IMR-90 (cell line): ENCODE measurements at regions not wholly inside any gene's neighbourhood (a gene's known extent, or its start where the extent isn't known, plus 50 kb on each side); places are given as distances from the start of the nearest gene placed in this dataset.
A peak's percentile ranks its signal among the peaks of the same experiment; 100 is the strongest.

Experiments used
- ATAC-seq: fragments of 200-7000 bp; cut with Tn5 transposase; 2 replicates; pipeline ENCODE4 v1.9.1; 2020; ENCODE audit warnings: low read depth, mild to moderate bottlenecking, moderate library complexity
- BruUV-seq: library from RNA; stranded (reverse); fragments of 400-500 nt; replicated peaks from 2 replicates; lab custom pipeline; 2021; lab: Mats Ljungman, UMichigan
- CTCF ChIA-PET: fragments of 300-600 bp; formaldehyde crosslinking; extraction: SDS; loops from one replicate; lab custom pipeline; 2021; ENCODE audit warnings: antibody characterized with exemption; lab: Yijun Ruan, JAX
- POLR2A ChIA-PET: fragments of 300-600 bp; sonication (Branson Sonifier 250); formaldehyde crosslinking; loops from one replicate; lab custom pipeline; 2022; ENCODE audit warnings: antibody characterized with exemption; ENCODE audit not compliant: unreplicated experiment; lab: Charles Lee
- DNase-seq: peaks from one replicate; pipeline ENCODE4 v3.0.0; 2013
- H2AFZ ChIP-seq: replicated peaks from 2 replicates; pipeline ENCODE3; 2013; ENCODE audit warnings: low read length, mild to moderate bottlenecking; ENCODE audit not compliant: poor library complexity
- H2AK5ac ChIP-seq: 2 replicates; pipeline ENCODE4 v1.6.1; 2013; ENCODE audit warnings: low read depth, low read length, inconsistent platforms
- H2AK9ac ChIP-seq: replicated peaks from 2 replicates; pipeline ENCODE3; 2013; ENCODE audit warnings: mild to moderate bottlenecking, low read depth, low read length, moderate library complexity; ENCODE audit not compliant: poor library complexity
- H2BK120ac ChIP-seq: 2 replicates; pipeline ENCODE4 v1.6.1; 2013; ENCODE audit warnings: low read depth, low read length, inconsistent platforms
- H2BK15ac ChIP-seq: 3 replicates; pipeline ENCODE4 v1.6.1; 2013; ENCODE audit warnings: low read depth, low read length, inconsistent platforms
- H2BK20ac ChIP-seq: 2 replicates; pipeline ENCODE4 v1.6.1; 2013; ENCODE audit warnings: low read depth, mild to moderate bottlenecking, inconsistent platforms, low read length, moderate library complexity
- H2BK5ac ChIP-seq: 2 replicates; pipeline ENCODE4 v1.6.1; 2013; ENCODE audit warnings: mild to moderate bottlenecking, low read depth, low read length, inconsistent platforms; ENCODE audit not compliant: poor library complexity, severe bottlenecking
- H3K14ac ChIP-seq: replicated peaks from 2 replicates; pipeline ENCODE4 v1.6.1; 2013; ENCODE audit warnings: low read depth, low read length, inconsistent platforms
- H3K18ac ChIP-seq: 2 replicates; pipeline ENCODE4 v1.6.1; 2013; ENCODE audit warnings: low read depth, low read length, control low read depth
- H3K23ac ChIP-seq: 2 replicates; pipeline ENCODE4 v1.6.1; 2013; ENCODE audit warnings: low read depth, low read length, inconsistent platforms
- H3K27ac ChIP-seq: 2 replicates; pipeline ENCODE4 v1.5.1; 2013; ENCODE audit warnings: mild to moderate bottlenecking, control low read depth, low read length; ENCODE audit not compliant: insufficient read depth
- H3K27me3 ChIP-seq: 2 replicates; pipeline ENCODE4 v1.6.1; 2013; ENCODE audit warnings: low read length; ENCODE audit not compliant: control insufficient read depth, insufficient read depth
- H3K36me3 ChIP-seq: 2 replicates; pipeline ENCODE4 v1.6.1; 2013; ENCODE audit warnings: low read length, mixed read lengths; ENCODE audit not compliant: control insufficient read depth, insufficient read depth
- H3K4ac ChIP-seq: 2 replicates; pipeline ENCODE4 v1.6.1; 2013; ENCODE audit warnings: low read depth, low read length, inconsistent platforms
- H3K4me1 ChIP-seq: 2 replicates; pipeline ENCODE4 v1.6.1; 2013; ENCODE audit warnings: low read length, mixed read lengths; ENCODE audit not compliant: control insufficient read depth, insufficient read depth
- H3K4me2 ChIP-seq: 2 replicates; pipeline ENCODE4 v1.6.1; 2013; ENCODE audit warnings: low read depth, mild to moderate bottlenecking, control low read depth, low read length, moderate library complexity
- H3K4me3 ChIP-seq: 2 replicates; pipeline ENCODE4 v1.5.1; 2013; ENCODE audit warnings: low read depth, mild to moderate bottlenecking, control low read depth, low read length, moderate library complexity; ENCODE audit not compliant: insufficient read depth
- H3K56ac ChIP-seq: 2 replicates; pipeline ENCODE4 v1.6.1; 2013; ENCODE audit warnings: low read length, inconsistent platforms; ENCODE audit not compliant: insufficient read depth; ENCODE audit errors: extremely low read depth
- H3K79me1 ChIP-seq, 2 experiments: 2 replicates each; pipeline ENCODE4 v1.6.1; 2013; ENCODE audit warnings: low read length in 2 of 2, inconsistent platforms in 1 of 2, low read depth in 1 of 2
- H3K9ac ChIP-seq: 2 replicates; pipeline ENCODE4 v1.6.1; 2013; ENCODE audit warnings: low read depth, low read length, control low read depth
- H3K9me1 ChIP-seq: 2 replicates; pipeline ENCODE4 v1.6.1; 2013; ENCODE audit warnings: low read length, inconsistent platforms; ENCODE audit not compliant: insufficient read depth
- H3K9me3 ChIP-seq: 2 replicates; pipeline ENCODE4 v1.6.1; 2013; ENCODE audit warnings: low read length; ENCODE audit not compliant: control insufficient read depth, insufficient read depth
- H4K20me1 ChIP-seq: 2 replicates; pipeline ENCODE4 v1.6.1; 2013; ENCODE audit warnings: low read length, inconsistent platforms; ENCODE audit not compliant: insufficient read depth
- H4K5ac ChIP-seq: 2 replicates; pipeline ENCODE4 v1.6.1; 2013; ENCODE audit warnings: mild to moderate bottlenecking, low read depth, low read length, control low read depth
- H4K8ac ChIP-seq, 2 experiments: 2 replicates each; pipeline ENCODE4 v1.6.1; 2013; ENCODE audit warnings: low read depth in 2 of 2, low read length in 2 of 2, control low read depth in 1 of 2, inconsistent platforms in 1 of 2
- H4K91ac ChIP-seq: 2 replicates; pipeline ENCODE4 v1.6.1; 2013; ENCODE audit warnings: low read depth, low read length, inconsistent platforms; ENCODE audit not compliant: insufficient read depth
- CTCF ChIP-seq: conservative IDR thresholded peaks from 2 replicates; pipeline ENCODE4 v1.5.1; 2012; ENCODE audit warnings: mild to moderate bottlenecking, low read depth, low read length, improper control_type of control experiment
- NFE2L2 ChIP-seq: fragments of 150-350 bp; IDR thresholded peaks from 2 replicates; pipeline ENCODE4 v1.6.1; 2016; ENCODE audit warnings: low read depth, mild to moderate bottlenecking, low read length
- WGBS, 2 experiments: methylation state at CpG; one replicate each; pipeline versions ENCODE4 v1.1.5 to v1.1.7; 2013; ENCODE audit warnings: missing lambda C conversion rate in 2 of 2; ENCODE audit not compliant: insufficient read length in 1 of 2; ENCODE audit errors: extremely low coverage in 2 of 2; 5-methylcytosine and 5-hydroxymethylcytosine counted together
- dilution Hi-C: fragments of 300-500 bp; cut with HindIII; formaldehyde crosslinking; loops from one replicate; pipeline ENCODE4 v1.14.3; 2018; ENCODE audit warnings: low sequenced_read_pairs; ENCODE audit not compliant: unreplicated experiment
- in situ Hi-C: fragments of 300-500 bp; cut with MboI; formaldehyde crosslinking; loops from 3 replicates; pipeline ENCODE4 v1.14.3; 2019; ENCODE audit warnings: low sequenced_read_pairs, inconsistent platforms, mixed read lengths
- intact Hi-C: fragments of 100-400 bp; cut with micrococcal nuclease; formaldehyde crosslinking; loops from 2 replicates; pipeline ENCODE4 v1.10.0; 2022

GRCh38 chr1:219339466-219339865 is 165.8 kb downstream of the LYPLAL1 start:
- Histone ChIP-seq H2BK15ac (no peak overlapping the region), H3K27ac (peak overlapping the region; percentile 35; the same call in 1 of the 2 replicates), H2BK120ac (no peak overlapping the region), H3K4me2 (0 out of 2 replicates have a peak overlapping the region, but pooled peaks have one; percentile 5), H3K9me1 (no peaks in the 10 kb centered on the region), H2BK5ac (no peak overlapping the region), H3K14ac (0 out of 2 replicates have a peak overlapping the region, but pooled peaks have one; percentile 18), H4K20me1 (no peaks in the 10 kb centered on the region), H3K9me3 (no peaks in the 10 kb centered on the region), H4K91ac (no peak overlapping the region), H4K5ac (peak overlapping the region; percentile 41; the same call in 1 of the 2 replicates), H3K4ac (no peak overlapping the region), H2BK20ac (no peak overlapping the region), H2AFZ (no peak overlapping the region), H2AK9ac (no peak overlapping the region), H4K8ac (no peak overlapping the region), H3K56ac (no peak overlapping the region), H2AK5ac (no peak overlapping the region), H3K23ac (no peak overlapping the region), H3K18ac (peak overlapping the region; percentile 79; the same call in 1 of the 2 replicates), H3K27me3 (no peaks in the 10 kb centered on the region), H3K9ac (no peak overlapping the region), H3K4me1 (peaks cover 10% of the 10 kb centered on the region), H3K79me1 (no peaks in the 10 kb centered on the region), H3K36me3 (no peaks in the 10 kb centered on the region), H3K4me3 (no peak overlapping the region)
- dilution Hi-C loops: no loop called here
- POLR2A ChIA-PET: interaction anchor here (0.6 kb wide), 1 partner anchor 41 kb away, joined by 5 read pairs; no protein-coding TSS in a partner anchor
- CTCF ChIA-PET: interaction anchor here (1.3 kb wide), 1 partner anchor 47 kb away, joined by 3 read pairs; no protein-coding TSS in a partner anchor
- no TSS peak for BruUV-seq
- WGBS, 2 experiments: no CpG with 5 or more reads among the region's 1 CpG
- ATAC-seq (peak; percentile 57), DNase-seq (peak; percentile 65)
- in situ Hi-C loops: no loop called here
- TF ChIP-seq CTCF (no peak), NFE2L2 (peak; percentile 43; the same call in 1 of the 2 replicates)
- intact Hi-C loops: no loop called here
